SK-N-SH (cell line): ENCODE measurements at regions not wholly inside any gene's neighbourhood (a gene's known extent, or its start where the extent isn't known, plus 50 kb on each side); places are given as distances from the start of the nearest gene placed in this dataset.

Experiments
- ELF1 ChIP-seq: IDR thresholded peaks from 2 replicates; pipeline ENCODE4 v1.4.0; 2012
- GABPA ChIP-seq: IDR thresholded peaks from 2 replicates; pipeline ENCODE4 v1.4.0; 2012; ENCODE audit warnings: low read depth, mild to moderate bottlenecking
- MAX ChIP-seq: IDR thresholded peaks from 2 replicates; pipeline ENCODE4 v1.4.0; 2012; ENCODE audit warnings: low read depth
- SIN3A ChIP-seq: IDR thresholded peaks from 2 replicates; pipeline ENCODE4 v1.6.1; 2012; ENCODE audit warnings: low read depth, mild to moderate bottlenecking, low read length, moderate library complexity, borderline replicate concordance
- TF ChIP-seq, protein P1 (sequence below): fragments of 200-600 bp; sonication (generic); IDR thresholded peaks from 2 replicates; pipeline ENCODE4 v1.6.1; 2017; ENCODE audit warnings: antibody characterized with exemption, mild to moderate bottlenecking, moderate library complexity

DNA sequence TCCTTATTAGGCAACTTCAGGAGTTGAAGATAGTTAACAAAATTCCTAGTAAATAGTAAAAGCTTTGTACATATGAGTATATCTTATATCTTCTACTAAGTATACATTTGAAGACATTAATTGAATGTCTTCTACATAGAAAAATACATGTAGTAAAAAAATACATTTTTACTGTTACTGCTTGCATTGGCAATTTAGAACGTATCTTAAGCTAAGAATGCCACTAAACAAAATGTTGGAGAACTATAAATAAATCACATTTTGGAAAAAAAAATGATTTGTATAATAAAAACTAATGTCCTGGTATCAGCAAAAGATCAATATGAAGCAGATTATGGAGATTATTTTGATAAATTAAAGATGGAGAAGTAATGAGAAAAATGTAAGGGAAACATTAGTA is 434.2 kb upstream of the SLC8A1 start:
- TF ChIP-seq, protein P1, sequence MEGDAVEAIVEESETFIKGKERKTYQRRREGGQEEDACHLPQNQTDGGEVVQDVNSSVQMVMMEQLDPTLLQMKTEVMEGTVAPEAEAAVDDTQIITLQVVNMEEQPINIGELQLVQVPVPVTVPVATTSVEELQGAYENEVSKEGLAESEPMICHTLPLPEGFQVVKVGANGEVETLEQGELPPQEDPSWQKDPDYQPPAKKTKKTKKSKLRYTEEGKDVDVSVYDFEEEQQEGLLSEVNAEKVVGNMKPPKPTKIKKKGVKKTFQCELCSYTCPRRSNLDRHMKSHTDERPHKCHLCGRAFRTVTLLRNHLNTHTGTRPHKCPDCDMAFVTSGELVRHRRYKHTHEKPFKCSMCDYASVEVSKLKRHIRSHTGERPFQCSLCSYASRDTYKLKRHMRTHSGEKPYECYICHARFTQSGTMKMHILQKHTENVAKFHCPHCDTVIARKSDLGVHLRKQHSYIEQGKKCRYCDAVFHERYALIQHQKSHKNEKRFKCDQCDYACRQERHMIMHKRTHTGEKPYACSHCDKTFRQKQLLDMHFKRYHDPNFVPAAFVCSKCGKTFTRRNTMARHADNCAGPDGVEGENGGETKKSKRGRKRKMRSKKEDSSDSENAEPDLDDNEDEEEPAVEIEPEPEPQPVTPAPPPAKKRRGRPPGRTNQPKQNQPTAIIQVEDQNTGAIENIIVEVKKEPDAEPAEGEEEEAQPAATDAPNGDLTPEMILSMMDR = no peak
- no peak for TF ChIP-seq SIN3A
- no peak for TF ChIP-seq GABPA
- TF ChIP-seq MAX = no peak
- no peak for TF ChIP-seq ELF1
